EL (cell line): ENCODE measurements at regions not wholly inside any gene's neighbourhood (a gene's known extent, or its start where the extent isn't known, plus 50 kb on each side); places are given as distances from the start of the nearest gene placed in this dataset.

Experiments used
- DNase-seq: peaks from one replicate; pipeline ENCODE4 v3.0.0-alpha.2; 2016

GRCh38 chr12:19058235-19059021 lies 71.1 kb upstream of the PLEKHA5 start:
- DNase-seq: no peak

- no peak for DNase-seq
Measured at GRCh38 chr12:19064713-19065112, 64.8 kb upstream of the PLEKHA5 start.

- DNase-seq: no peak
Measured at GRCh38 chr12:19065223-19065622, 64.3 kb upstream of the PLEKHA5 start.

- no peak for DNase-seq
Measured at GRCh38 chr12:19065871-19066270, 63.7 kb upstream of the PLEKHA5 start.

DNA sequence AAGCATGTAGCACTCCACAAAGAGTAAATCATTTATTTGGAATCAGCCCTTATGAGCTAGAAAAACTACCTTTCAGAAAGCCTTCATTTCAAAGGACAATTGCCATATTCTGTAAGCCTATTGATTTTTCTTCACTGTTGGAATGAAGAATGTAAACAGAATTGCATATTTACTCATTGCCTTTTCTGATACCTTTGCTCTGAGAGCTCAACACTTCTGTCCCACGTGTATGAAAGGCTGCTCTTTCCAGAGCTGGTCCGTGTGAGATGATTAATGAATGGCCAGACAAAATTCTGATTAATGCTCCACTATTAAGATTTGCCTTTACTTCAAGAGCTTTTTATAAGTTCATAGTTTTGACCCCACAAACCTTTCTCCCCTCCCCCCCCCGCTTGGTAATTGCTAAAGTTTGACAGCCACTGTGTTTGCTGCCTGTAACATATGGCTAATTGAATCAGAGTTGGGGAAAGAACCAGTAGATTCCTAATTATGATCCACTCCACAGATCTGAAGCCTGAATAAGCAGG lies 63.0 kb upstream of the PLEKHA5 start:
- DNase-seq: no peak

DNA sequence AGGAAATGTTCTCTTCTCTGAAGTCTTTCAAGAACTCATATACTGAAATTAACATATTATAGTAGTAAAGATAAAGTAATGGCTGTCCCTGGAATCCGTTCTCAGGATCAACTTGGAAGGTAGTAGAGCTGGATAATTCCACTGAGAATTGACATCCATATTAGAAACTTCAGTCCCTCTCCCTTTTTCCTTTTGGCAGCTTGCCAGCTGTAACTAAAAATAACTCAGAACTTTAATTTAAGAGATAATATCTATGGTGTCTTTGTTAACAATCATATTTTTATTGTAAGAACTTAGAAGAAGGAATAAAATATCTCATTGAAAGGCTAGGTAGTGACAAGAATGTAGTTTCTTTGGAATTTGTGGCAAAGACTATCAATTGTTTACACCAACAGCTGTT lies 61.4 kb upstream of the PLEKHA5 start:
- DNase-seq: no peak

DNA sequence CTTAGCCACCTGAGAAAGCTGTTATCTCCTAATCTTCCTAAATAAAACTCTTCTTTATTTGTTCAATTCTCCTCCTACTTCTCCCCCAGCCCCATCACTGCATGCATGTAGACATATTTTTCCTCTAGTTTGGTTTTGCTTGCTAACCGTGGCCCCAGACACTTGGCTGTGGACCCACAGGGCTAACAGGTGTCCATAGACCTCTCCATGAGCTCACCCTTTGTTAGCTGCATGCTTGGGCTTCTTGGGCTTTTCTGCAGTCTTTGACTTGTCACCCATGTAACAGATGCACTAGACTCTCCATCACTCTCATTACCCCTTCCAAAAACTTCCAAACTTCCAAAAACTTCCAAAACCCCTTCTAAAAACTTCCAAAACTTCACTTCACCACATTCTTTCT lies 59.2 kb upstream of the PLEKHA5 start:
- no peak for DNase-seq

DNA sequence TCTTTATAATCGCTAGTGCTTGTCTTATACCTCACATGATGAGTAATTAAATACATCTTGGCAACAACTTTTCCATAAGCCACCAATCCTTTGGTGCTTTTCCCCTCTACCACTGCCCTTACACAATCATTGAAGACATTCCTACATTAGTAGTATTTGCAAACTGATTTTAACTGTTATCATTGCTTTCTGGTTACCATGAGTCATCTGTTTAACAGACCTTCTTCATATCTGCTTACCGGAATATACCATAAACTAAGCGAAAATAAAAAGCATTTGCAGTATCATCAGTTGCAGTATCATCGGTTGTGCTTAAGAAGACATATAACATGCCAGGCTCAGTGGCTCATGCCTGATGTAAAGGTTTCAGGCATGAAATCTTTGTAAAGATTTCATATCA lies 54.8 kb upstream of the PLEKHA5 start:
- peak; percentile 41 for DNase-seq

DNA sequence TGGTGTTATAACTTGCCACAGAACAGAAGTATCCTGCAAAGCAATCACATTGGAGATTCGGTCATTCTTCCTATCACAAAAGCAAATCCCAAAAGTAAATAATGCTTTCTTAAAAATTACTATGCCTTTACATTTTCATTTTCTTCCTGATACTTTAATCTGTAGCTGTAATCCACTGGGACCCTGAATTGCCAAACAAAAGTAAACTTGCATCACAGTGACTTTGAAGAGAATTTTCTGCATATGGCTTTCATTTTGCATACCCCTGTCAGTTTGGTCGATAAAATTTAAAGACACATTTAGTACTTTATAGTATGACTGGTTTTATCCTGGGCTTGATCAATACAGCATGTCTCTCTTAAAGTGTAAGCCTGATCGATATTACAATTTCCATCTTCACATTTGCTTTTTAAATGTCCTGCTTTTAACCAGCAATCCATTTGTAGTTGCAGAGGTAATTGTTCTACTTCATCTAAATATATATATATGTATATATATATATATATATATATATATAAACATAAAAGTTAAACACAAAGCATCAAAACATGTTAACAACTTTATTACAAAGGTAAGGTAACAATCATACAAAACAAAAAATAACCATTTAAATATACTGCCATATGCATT lies 53.7 kb upstream of the PLEKHA5 start:
- DNase-seq: no peak
